Trophoblast cell (in vitro differentiated cells and primary cell): ENCODE measurements at regions not wholly inside any gene's neighbourhood (a gene's known extent, or its start where the extent isn't known, plus 50 kb on each side); places are given as distances from the start of the nearest gene placed in this dataset.

Source experiments
- DNase-seq, 2 donors: peaks; one replicate each; pipeline ENCODE4 v3.0.0-alpha.2; 2016
- H2AFZ ChIP-seq: 2 replicates; pipeline ENCODE4 v1.6.1; 2013; ENCODE audit warnings: low read length, moderate library complexity, mild to moderate bottlenecking; ENCODE audit not compliant: insufficient read depth, poor library complexity
- H2AK5ac ChIP-seq: 2 replicates; pipeline ENCODE4 v1.6.1; 2013; ENCODE audit warnings: mild to moderate bottlenecking, low read length
- H2BK120ac ChIP-seq: 2 replicates; pipeline ENCODE4 v1.6.1; 2013; ENCODE audit warnings: low read length, mild to moderate bottlenecking, moderate library complexity; ENCODE audit not compliant: insufficient read depth, poor library complexity
- H2BK12ac ChIP-seq: 2 replicates; pipeline ENCODE4 v1.6.1; 2013; ENCODE audit warnings: mild to moderate bottlenecking, low read length, moderate library complexity
- H2BK5ac ChIP-seq: 2 replicates; pipeline ENCODE4 v1.6.1; 2013; ENCODE audit warnings: low read length, low read depth, moderate library complexity, mild to moderate bottlenecking; ENCODE audit not compliant: poor library complexity
- H3K14ac ChIP-seq: 2 replicates; pipeline ENCODE4 v1.6.1; 2013; ENCODE audit warnings: mild to moderate bottlenecking, low read length
- H3K18ac ChIP-seq: 2 replicates; pipeline ENCODE4 v1.6.1; 2013; ENCODE audit warnings: mild to moderate bottlenecking, low read length
- H3K23ac ChIP-seq: 2 replicates; pipeline ENCODE4 v1.6.1; 2013; ENCODE audit warnings: low read length
- H3K27ac ChIP-seq: 2 replicates; pipeline ENCODE4 v1.5.1; 2013; ENCODE audit warnings: low read depth, mild to moderate bottlenecking, inconsistent platforms, low read length, moderate library complexity
- H3K27me3 ChIP-seq: 2 replicates; pipeline ENCODE4 v1.6.1; 2013; ENCODE audit warnings: inconsistent platforms, mild to moderate bottlenecking, low read length, moderate library complexity; ENCODE audit not compliant: insufficient read depth
- H3K36me3 ChIP-seq, 2 experiments: 1 replicate in 1 of 2; 2 replicates in 1 of 2; pipeline ENCODE4 v1.6.1; 2013; ENCODE audit warnings: low read length in 2 of 2, mild to moderate bottlenecking in 2 of 2, moderate library complexity in 1 of 2; ENCODE audit not compliant: insufficient read depth in 2 of 2, control insufficient read depth in 1 of 2
- H3K4ac ChIP-seq: 2 replicates; pipeline ENCODE4 v1.6.1; 2013; ENCODE audit warnings: low read depth, mild to moderate bottlenecking, low read length, moderate library complexity
- H3K4me1 ChIP-seq, 2 experiments: 1 replicate in 1 of 2; 2 replicates in 1 of 2; pipeline ENCODE4 v1.6.1; 2013; ENCODE audit warnings: low read length in 2 of 2, mild to moderate bottlenecking in 2 of 2, moderate library complexity in 1 of 2; ENCODE audit not compliant: insufficient read depth in 2 of 2, control insufficient read depth in 1 of 2
- H3K4me2 ChIP-seq: 2 replicates; pipeline ENCODE4 v1.6.1; 2013; ENCODE audit warnings: inconsistent platforms, mild to moderate bottlenecking, low read length, moderate library complexity
- H3K4me3 ChIP-seq: 2 replicates; pipeline ENCODE4 v1.5.1; 2013; ENCODE audit warnings: mild to moderate bottlenecking, low read depth, low read length, inconsistent platforms
- H3K79me1 ChIP-seq: one replicate; pipeline ENCODE4 v1.6.1; 2013; ENCODE audit warnings: low read length
- H3K79me2 ChIP-seq: 2 replicates; pipeline ENCODE4 v1.6.1; 2013; ENCODE audit warnings: low read length, mild to moderate bottlenecking; ENCODE audit not compliant: control insufficient read depth, insufficient read depth, poor library complexity
- H3K9ac ChIP-seq: 2 replicates; pipeline ENCODE4 v1.6.1; 2013; ENCODE audit warnings: mild to moderate bottlenecking, low read length
- H3K9me3 ChIP-seq: 2 replicates; pipeline ENCODE4 v1.6.1; 2013; ENCODE audit warnings: low read depth, mild to moderate bottlenecking, control low read depth, inconsistent platforms, low read length; ENCODE audit not compliant: insufficient read depth
- H4K12ac ChIP-seq: 2 replicates; pipeline ENCODE4 v1.6.1; 2013; ENCODE audit warnings: low read depth, mild to moderate bottlenecking, low read length, moderate library complexity
- H4K8ac ChIP-seq: 2 replicates; pipeline ENCODE4 v1.6.1; 2013; ENCODE audit warnings: low read depth, mild to moderate bottlenecking, low read length, moderate library complexity
- H4K91ac ChIP-seq: one replicate; pipeline ENCODE4 v1.6.1; 2013; ENCODE audit warnings: low read depth, mild to moderate bottlenecking, low read length, moderate library complexity
- WGBS: extraction: QIAGEN DNeasy Blood & Tissue Kit; methylation state at CpG from one replicate; pipeline ENCODE4 v1.1.7; 2013; ENCODE audit warnings: missing lambda C conversion rate; ENCODE audit not compliant: insufficient read length, insufficient coverage; ENCODE audit errors: extremely low coverage; 5-methylcytosine and 5-hydroxymethylcytosine counted together

GRCh38 chr11:45021692-45022141 lies 71.0 kb upstream of the TP53I11 start:
- Histone ChIP-seq H3K14ac (no peak overlapping the region), H3K4me2 (no peak overlapping the region), H3K9ac (no peak overlapping the region), H3K23ac (no peak overlapping the region), H3K27me3 (no peaks in the 10 kb centered on the region), H3K79me1 (peaks cover 2% of the 10 kb centered on the region), H3K4me1 (peaks cover 19 to 28% of the 10 kb centered on the region in 2 experiments), H3K18ac (no peak overlapping the region), H2BK5ac (no peak overlapping the region), H2AK5ac (no peak overlapping the region), H3K36me3 (no peaks in the 10 kb centered on the region), H3K79me2 (no peaks in the 10 kb centered on the region), H3K27ac (no peak overlapping the region), H4K91ac (no peak overlapping the region), H3K9me3 (no peaks in the 10 kb centered on the region), H2AFZ (no peak overlapping the region), H4K12ac (no peak overlapping the region), H3K4ac (no peak overlapping the region), H2BK120ac (no peak overlapping the region), H3K4me3 (no peak overlapping the region), H4K8ac (no peak overlapping the region), H2BK12ac (no peak overlapping the region)
- WGBS: no CpG with 5 or more reads among the region's 9 CpGs
- peak in 1 of 2 donors; percentile 5 for DNase-seq

- no peak overlapping the region for H3K4me2 ChIP-seq
- no peak overlapping the region for H2AK5ac ChIP-seq
- H3K27ac ChIP-seq: peak overlapping the region; percentile 16
- H2AFZ ChIP-seq: no peak overlapping the region
- H3K4ac ChIP-seq: no peak overlapping the region
- no peak overlapping the region for H3K4me3 ChIP-seq
- peak overlapping the region; percentile 15 for H3K14ac ChIP-seq
- no peak overlapping the region for H3K23ac ChIP-seq
- H3K36me3 ChIP-seq: no peaks in the 10 kb centered on the region
- no peak overlapping the region for H2BK5ac ChIP-seq
- H3K79me1 ChIP-seq: peaks cover 2% of the 10 kb centered on the region
- no peak overlapping the region for H2BK12ac ChIP-seq
- no peak overlapping the region for H4K12ac ChIP-seq
- H3K27me3 ChIP-seq: no peaks in the 10 kb centered on the region
- peak; percentile 97 for DNase-seq
- no CpG with 5 or more reads among the region's 9 CpGs for WGBS
- no peaks in the 10 kb centered on the region for H3K9me3 ChIP-seq
- no peak overlapping the region for H4K8ac ChIP-seq
- peaks cover 19 to 28% of the 10 kb centered on the region in 2 experiments for H3K4me1 ChIP-seq
- no peak overlapping the region for H4K91ac ChIP-seq
- no peak overlapping the region for H2BK120ac ChIP-seq
- no peak overlapping the region for H3K9ac ChIP-seq
- H3K79me2 ChIP-seq: no peaks in the 10 kb centered on the region
- H3K18ac ChIP-seq: no peak overlapping the region
Observed at GRCh38 chr11:45022294-45023064, 71.8 kb upstream of the TP53I11 start.

DNA sequence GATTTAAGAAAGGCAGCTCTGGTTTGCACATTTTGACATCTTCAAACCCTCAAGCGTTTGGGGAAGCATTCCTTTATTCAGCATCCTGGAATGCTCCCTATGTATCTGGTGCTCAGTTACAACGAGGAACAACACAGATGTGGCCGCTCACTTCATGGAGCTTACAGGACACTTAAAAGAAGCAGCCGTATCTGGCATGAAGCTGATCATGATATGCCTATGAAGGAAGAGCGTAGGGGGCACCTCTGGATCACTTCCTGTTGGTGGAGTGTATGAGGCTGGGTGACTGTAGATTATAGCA lies 72.3 kb upstream of the TP53I11 start:
- Histone ChIP-seq H4K91ac (no peak overlapping the region), H3K79me1 (peaks cover 2% of the 10 kb centered on the region), H2AK5ac (no peak overlapping the region), H3K4me1 (peaks cover 19 to 28% of the 10 kb centered on the region in 2 experiments), H3K27me3 (no peaks in the 10 kb centered on the region), H3K4me2 (no peak overlapping the region), H3K9me3 (no peaks in the 10 kb centered on the region), H2BK5ac (no peak overlapping the region), H3K14ac (no peak overlapping the region), H3K27ac (no peak overlapping the region), H2BK120ac (peak overlapping the region; percentile 17), H3K4me3 (no peak overlapping the region), H3K79me2 (no peaks in the 10 kb centered on the region), H4K12ac (no peak overlapping the region), H3K36me3 (no peaks in the 10 kb centered on the region), H4K8ac (no peak overlapping the region), H3K18ac (no peak overlapping the region), H3K4ac (no peak overlapping the region), H3K23ac (no peak overlapping the region), H2AFZ (no peak overlapping the region), H2BK12ac (no peak overlapping the region), H3K9ac (no peak overlapping the region)
- no CpG with 5 or more reads among the region's 5 CpGs for WGBS
- peak; percentile 56 to 85 for DNase-seq

DNA sequence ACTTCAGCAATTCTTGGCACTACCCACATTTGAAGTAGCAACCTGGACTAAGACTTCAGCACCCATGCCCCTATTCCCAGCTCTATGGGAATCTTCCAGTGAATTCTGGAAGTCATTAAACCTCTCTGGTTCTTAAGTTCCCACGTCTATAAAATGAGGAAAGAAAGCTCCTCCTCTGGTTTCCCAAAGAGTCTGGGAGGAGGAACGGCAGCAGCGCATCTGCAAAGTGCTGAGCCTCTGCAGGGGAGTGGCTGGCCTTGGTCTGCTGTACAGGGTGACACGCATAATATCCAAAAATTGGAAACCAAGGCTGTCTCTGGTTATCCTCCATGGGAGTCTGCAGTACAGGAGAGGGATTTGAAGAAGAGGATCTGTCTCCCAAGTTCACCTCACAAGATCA lies 73.6 kb upstream of the TP53I11 start:
- Histone ChIP-seq H3K4me1 (peaks cover 19 to 25% of the 10 kb centered on the region in 2 experiments), H2BK5ac (no peak overlapping the region), H3K4me3 (no peak overlapping the region), H3K27me3 (no peaks in the 10 kb centered on the region), H3K9ac (no peak overlapping the region), H3K79me2 (no peaks in the 10 kb centered on the region), H4K12ac (no peak overlapping the region), H4K8ac (no peak overlapping the region), H2BK120ac (no peak overlapping the region), H4K91ac (no peak overlapping the region), H3K4me2 (no peak overlapping the region), H3K27ac (no peak overlapping the region), H2AFZ (no peak overlapping the region), H3K36me3 (no peaks in the 10 kb centered on the region), H3K18ac (no peak overlapping the region), H3K79me1 (peaks cover 2% of the 10 kb centered on the region), H3K9me3 (no peaks in the 10 kb centered on the region), H2BK12ac (no peak overlapping the region), H3K23ac (no peak overlapping the region), H3K4ac (no peak overlapping the region), H3K14ac (no peak overlapping the region), H2AK5ac (no peak overlapping the region)
- WGBS: no CpG with 5 or more reads among the region's 4 CpGs
- no peak for DNase-seq
